HG03064 (cell line): ENCODE measurements at regions not wholly inside any gene's neighbourhood (a gene's known extent, or its start where the extent isn't known, plus 50 kb on each side); places are given as distances from the start of the nearest gene placed in this dataset.

ENCODE experiments used
- ATAC-seq: cut with Tn5 transposase; IDR thresholded peaks from one replicate; pipeline ENCODE4 v1.9.1; 2021; ENCODE audit warnings: low read depth; ENCODE audit not compliant: unreplicated experiment

DNA sequence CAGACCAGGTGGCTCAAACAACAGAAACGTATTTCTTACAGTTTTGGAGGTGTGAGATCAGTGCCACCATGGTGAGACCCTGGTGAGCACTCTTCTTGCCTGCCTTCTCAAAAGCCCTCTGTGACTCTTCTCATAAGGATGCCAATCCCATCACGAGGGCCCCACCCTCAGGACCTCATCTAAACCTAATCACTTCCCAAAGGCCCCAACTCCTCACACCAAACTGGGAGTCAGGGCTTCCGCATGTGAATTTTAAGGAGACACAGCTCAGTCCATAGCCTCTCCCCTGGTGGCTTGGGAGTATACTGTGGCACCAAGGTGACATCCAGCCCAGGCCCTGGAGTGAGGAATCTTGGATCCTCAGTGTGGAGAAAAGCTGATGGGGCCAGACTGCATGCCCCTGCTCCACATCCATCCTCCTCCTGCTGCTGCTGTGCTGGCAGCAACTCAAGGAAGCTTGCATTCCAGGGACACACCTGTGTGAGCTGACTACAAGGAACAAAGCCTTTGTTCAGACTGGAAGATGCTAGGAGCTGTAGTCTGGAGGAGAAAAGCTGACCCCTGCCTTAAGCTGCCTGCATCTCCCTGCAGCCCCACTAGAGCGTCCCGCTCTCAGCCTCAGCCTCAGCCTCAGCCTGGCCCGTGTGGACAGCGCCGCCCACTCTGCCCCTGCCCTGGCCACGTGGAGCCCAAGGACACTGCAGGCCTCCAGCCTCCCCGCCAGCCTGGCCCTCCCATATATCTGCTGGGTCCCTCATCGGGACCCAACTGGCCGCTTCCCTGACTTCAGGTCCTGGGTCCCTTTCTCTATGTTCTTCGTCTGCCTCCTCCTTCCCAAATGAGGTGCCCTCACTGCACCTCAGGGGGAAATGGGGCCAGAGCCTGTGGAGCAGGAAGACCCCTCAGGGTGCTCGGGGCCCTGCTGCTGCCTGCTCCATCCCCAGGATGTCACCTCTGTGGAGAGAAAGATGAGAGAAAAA is 87.8 kb upstream of the RAB6C start:
- ATAC-seq: no peak

GRCh38 chr2:129892360-129892759 is 87.1 kb upstream of the RAB6C start:
- no peak for ATAC-seq

- ATAC-seq: no peak
These were observed 86.7 kb upstream of the RAB6C start for GRCh38 chr2:129892773-129893172.

DNA sequence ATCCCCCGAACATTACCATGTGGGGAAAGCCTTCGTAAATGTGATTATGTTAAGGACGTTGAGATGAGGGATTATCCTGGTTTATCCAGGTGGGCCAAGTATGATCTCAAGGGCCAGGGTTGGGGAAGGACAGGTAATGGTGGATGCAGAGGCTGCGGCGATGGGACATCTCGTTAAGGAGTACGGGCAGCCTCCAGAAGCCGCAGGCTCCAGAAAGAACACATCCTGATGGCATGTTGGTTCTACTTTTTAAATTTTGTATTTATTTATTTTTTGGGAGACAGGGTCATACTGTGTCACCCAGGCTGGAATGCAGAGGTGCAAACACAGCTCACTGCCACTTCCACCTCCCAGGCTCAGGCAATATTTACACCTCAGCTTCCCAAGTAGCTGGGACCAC is 86.2 kb upstream of the RAB6C start:
- no peak for ATAC-seq

DNA sequence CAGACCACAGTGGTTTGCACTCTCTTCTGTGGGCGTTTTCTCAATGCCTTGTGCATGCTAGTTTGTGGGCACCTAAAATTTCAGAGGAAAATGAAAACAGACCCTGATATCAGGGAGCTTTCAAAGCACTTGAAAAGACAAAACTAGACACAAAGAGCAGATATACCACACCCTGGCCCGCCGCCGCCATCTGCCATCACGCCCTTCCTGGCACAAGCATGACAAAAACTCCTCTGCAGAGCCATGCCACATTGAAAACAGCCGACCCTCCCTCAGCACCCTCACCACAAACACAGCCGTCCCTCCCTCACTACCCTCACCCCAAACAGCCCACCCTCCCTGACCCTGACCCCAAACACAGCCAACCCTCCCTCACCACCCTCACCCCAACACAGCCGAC is 84.8 kb upstream of the RAB6C start:
- no peak for ATAC-seq

DNA sequence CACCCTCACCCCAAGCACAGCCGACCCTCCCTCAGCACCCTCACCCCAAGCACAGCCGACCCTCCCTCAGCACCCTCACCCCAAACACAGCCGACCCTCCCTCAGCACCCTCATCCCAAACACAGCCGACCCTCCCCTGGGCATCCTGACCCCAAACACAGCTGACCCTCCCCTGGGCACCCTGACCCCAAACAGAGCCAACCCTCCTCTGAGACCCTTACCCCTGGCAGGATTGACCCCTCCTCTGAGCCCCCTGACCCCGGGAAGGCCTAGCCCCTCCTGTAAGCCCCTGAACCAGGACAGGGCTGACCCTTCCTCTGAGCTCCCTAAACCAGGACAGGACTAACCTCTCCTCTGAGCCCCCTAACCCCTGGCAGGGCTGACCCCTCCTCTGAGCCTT is 84.4 kb upstream of the RAB6C start:
- no peak for ATAC-seq

GRCh38 chr2:129895526-129896082 is 83.9 kb upstream of the RAB6C start:
- ATAC-seq: no peak

- ATAC-seq: no peak
These were observed 83.0 kb upstream of the RAB6C start for GRCh38 chr2:129896226-129897100.

- ATAC-seq: no peak
These were observed 77.6 kb upstream of the RAB6C start for GRCh38 chr2:129901754-129902415.

- ATAC-seq: no peak
These were observed 76.5 kb upstream of the RAB6C start for GRCh38 chr2:129902731-129903585.

DNA sequence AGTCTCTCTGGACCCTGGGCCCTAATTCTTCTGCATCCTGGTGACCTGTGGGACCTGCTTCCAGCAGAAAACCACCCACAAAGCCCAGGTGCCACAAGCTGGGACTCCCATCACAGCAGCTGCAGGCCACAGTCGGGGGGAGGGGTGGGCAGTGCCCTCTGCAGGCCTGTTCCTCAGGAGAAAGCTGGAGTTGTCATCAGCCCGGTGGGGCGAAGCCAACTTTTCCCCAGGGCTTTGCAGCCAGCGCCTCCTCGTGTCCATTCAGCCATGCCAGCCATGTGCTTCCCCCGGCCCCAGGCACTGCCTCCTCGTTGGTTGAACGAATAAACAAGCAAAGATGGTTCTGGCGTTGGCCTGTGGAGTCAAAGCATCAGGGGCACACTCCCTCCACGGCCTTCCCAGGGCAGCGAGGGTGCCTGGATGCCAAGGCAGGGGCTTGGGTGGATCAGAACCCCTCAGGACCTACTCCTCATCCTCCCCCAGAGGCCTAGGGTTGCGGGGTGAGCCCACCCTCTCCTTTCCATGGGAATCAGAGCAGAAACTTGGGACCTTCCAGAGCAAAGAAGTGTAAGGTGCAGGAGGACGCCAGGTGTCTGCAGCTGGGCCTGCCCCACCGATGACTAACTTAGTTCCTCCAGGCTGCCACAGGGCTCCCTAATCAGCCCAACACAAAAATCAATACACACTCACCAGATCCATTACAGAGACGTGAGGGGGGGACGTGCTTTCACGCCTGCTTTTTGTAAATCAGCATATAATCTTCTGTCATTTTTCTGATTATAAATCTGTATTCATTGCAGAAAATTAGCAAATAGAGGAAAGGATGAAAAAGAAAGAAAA is 75.7 kb upstream of the RAB6C start:
- no peak for ATAC-seq

- ATAC-seq: no peak
These were observed 74.7 kb upstream of the RAB6C start for GRCh38 chr2:129904532-129905446.

GRCh38 chr2:129905664-129906081 is 73.8 kb upstream of the RAB6C start:
- ATAC-seq: no peak

GRCh38 chr2:129906139-129906860 is 73.2 kb upstream of the RAB6C start:
- no peak for ATAC-seq

DNA sequence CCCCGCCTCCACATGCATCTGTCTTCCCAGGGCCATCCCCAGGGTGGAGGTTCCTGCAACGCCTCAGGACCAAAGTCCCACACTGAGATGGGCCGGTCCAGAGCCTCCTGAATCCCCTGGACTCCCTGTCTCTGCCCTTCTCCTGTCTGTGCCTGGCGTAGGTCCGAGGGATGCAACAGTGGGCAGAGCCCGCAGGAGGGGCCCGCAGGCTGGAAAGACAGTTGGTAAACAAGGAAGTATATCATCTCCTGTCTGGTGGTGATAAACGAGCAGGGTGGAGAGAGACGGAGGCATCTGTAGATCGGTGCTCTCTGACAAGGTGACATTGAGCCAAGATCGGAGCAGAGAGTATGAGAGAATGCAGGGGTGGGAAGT is 72.6 kb upstream of the RAB6C start:
- no peak for ATAC-seq

DNA sequence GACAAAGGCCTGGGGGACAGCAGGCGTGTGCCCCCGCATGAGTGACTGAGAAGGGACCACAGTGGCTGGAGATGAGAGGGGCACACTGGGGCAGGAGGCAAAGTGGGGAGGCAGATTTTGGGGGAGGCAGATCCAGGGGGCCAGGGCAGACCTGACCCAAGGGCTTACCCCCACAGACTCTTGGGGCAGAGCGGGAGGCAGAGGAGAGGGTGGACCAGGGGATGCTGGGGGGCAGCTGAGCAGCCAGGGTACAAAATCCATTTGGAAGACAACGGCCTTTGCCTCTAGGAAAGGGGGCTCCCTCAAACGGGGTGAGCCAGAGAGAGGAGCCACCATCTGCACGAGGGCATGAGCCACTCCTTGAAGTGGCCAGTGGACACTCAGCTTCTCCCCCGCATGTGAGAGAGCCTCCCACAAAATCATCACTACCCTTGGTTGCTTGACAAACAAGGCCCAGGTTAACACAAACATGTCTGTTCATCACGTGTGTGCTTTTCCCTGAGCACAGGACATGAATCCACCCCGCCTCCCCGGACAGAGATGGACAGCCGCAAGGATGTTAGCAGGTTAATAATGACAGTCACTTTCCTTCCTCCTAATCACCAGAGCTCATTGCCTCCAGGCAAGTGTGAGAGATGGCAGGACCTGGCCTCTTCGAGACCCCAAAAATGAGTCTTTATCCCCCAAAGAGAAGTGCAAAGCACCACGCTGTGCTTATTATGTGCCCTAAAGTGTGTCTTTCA is 72.0 kb upstream of the RAB6C start:
- ATAC-seq: no peak
